Caki2 (cell line): ENCODE measurements at regions not wholly inside any gene's neighbourhood (a gene's known extent, or its start where the extent isn't known, plus 50 kb on each side); places are given as distances from the start of the nearest gene placed in this dataset.
"Not testable (repeated sequence)": the region's sequence is repeated elsewhere in the genome, so short reads cannot be mapped to it uniquely, and the experiment has no call there.

Source experiments
- DNase-seq: peaks from one replicate; pipeline ENCODE4 v3.0.0-alpha.2; 2015; ENCODE audit warnings: low read depth
- in situ Hi-C: cut with HindIII; loops from 2 replicates; pipeline ENCODE4 v1.10.0; 2016; ENCODE audit warnings: low sequenced_read_pairs, low pct_unique_long_range_greater_than_20kb, mixed read lengths

- in situ Hi-C loops, result no loop called here
- no peak for DNase-seq
Observed at GRCh38 chr1:228839656-228840055, 104.4 kb downstream of the RHOU start.

DNA sequence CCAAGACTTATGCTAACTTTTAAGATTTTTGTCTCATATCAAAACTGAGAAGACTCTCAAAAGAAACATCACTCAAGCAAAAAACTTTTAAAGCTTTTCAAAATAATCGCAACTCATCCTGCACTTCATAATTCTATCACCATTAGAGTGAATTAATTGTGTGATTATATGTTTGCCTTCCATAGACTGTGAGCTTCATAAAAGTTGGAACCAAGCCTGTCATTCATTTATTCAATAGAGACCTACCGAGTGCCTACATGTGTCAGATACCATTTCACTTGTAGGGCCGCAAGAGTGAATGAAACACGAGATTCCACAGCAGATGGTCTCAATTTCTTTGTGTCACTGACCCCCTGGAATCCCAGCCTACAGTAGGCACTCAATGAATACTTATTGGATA is 106.4 kb downstream of the RHOU start:
- DNase-seq, result no peak
- in situ Hi-C loops, result no loop called here

DNA sequence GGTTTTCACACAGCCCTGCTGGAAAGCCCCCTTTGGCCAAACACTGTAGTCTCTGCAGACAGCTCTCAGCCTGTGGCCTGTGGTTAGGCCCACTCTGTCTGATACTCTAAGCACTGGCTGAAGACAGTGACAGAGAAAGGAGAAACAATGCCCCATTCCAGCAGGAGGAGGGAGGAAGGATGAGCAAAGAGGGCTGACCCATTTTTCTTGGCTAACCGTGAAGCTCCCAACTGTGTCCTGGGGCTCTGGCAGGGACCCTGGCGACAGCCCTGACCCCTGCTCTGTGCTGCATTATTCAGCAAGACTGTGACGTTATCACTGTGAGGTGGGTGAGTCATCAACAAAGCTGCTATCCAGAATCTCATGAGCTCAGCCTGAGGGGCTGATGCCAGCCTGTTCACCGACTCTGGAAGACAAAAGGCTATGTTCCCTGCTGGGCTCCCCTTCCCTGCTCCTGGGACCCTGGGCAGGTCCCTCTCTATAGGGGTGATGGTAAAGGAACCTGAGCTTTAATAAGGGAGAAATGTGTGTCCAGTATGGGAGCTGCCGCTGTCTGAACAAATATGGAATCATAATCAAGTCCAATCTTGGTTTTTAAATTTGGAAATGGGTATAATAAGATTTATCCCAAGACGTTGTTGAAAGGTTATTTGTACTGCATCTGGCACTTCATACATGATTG is 107.0 kb downstream of the RHOU start:
- in situ Hi-C loops, result no loop called here
- peak; percentile 89 for DNase-seq

- DNase-seq, result no peak
- in situ Hi-C loops, result no loop called here
Observed at GRCh38 chr1:228845101-228845500, 109.8 kb downstream of the RHOU start.

GRCh38 chr1:228846952-228847351 is 111.7 kb downstream of the RHOU start:
- in situ Hi-C loops, result no loop called here
- DNase-seq, result no peak

- DNase-seq, in situ Hi-C loops: not testable (repeated sequence)
Observed at GRCh38 chr1:228847451-228847850, 112.2 kb downstream of the RHOU start.

DNA sequence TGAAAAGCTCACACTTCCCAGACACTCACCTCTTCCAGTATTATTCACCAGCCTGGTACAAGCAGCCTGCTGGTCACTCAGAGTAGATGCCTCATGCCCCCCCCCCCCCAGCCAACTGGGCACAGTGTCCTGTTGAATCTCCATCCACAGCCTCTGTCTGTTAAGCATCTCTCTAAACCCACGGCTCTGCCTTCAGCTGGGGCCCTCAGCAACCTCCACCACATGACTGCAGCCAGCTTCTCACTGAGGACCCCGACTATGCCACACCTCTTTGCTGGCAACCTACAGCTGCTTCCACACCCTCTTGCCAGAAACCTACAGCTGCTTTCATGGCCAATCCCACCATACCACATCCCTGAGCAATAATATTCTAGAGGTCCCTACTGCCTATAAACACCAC is 113.1 kb downstream of the RHOU start:
- in situ Hi-C loops, result no loop called here
- DNase-seq, result no peak

GRCh38 chr1:228849011-228849541 is 113.8 kb downstream of the RHOU start:
- DNase-seq, result no peak
- in situ Hi-C loops, result no loop called here

DNA sequence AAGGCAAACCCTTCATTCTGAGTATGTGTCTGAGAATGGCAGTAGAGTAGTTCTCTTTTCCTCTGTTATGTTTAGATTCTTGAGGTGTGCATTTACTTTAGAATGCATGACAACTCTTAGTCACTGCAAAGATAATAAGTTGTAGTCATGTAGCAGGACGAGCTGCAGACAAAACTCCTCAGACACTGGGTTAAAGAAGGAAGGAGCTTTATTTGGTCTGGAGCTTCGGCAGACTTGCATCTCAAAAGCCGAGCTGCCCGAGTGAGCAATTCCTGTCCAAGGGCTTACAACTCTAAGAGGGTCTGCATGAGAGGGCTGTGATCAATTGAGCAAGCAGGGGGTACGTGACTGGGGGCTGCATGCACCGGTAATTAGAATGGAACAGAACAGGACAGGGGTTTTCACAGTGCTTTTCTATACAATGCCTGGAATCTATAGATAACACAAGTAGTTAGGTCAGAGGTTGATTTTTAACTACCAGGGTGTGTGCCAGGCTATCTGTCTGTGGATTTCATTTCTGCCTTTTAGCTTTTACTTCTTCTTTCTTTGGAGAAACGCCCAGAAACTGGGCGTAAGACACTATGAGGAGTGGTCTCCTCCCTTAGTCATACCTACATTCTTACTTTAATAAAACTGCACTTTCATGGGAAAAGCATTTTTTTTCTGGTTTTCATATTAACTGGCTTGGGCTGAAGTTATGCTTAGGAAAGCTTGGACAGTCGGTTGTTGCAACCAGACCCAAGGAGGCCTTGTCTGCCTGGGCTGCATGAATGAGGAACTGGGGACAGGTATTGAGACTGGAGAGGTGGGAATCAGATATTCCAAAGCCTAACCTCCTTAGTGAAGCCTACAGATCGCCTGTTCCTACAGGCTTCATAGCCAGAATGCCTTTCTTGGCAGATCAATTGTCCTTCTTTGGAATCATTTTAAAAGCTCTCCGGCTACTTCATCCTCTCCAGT is 115.1 kb downstream of the RHOU start:
- DNase-seq, result peak; percentile 52

DNA sequence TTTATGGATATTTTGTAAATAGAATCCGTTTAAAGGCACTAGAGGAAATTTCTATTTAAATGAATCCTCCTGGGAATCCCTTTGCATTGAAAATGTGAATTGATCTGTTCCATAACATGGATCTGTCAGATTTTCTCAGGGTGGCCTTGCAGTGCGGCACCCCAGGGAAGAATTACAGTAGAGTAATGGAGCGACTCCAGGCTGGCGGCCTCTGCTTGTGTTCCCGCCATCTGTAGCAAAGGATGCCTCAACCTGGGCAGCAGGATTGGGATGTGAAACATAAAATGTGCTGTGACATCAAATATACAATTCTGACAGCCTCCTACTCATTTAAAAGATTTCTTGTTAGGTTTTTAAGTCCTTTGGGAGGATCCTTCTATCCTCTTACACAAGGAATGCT is 115.9 kb downstream of the RHOU start:
- DNase-seq, result no peak
- in situ Hi-C loops, result no loop called here

More for the DNA sequence above, 115.1 kb downstream of the RHOU start:
- in situ Hi-C loops, result no loop called here

DNA sequence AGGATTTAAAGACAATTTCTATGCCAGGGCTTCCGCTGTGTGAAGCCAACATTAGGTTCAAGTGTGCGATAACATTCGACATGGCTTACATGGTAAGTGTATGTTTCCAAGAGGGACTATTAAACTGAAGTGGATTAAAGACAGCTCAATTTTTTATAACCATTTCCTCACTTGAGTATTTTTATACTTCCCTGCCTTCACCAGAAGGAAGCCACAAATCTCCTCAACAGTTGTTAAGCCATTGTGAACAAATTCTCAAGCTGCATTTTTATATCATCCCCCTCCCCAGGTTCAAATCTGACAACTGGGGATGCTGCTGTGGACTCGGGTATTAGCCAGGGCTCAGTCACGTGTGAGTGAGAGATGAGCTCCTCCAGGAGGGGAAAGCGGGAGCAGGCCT is 116.3 kb downstream of the RHOU start:
- in situ Hi-C loops, result no loop called here
- DNase-seq, result no peak

DNA sequence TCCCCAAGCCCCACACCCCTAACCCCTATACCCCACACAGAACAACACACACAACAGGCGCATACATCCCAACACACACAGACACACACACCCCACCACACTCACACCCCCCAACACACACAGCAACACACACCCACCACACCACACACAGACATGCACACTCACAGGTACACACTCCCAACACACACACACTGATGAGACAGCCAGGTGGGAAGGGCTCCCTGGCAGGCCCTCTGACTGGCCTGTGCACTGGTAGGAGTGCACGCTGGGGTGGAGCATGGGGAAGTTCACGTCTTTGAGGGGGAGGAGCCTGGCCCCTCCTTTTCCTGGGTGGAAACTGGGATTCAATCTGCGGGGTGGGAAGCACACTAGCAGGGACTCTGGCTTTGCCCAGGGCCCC is 116.7 kb downstream of the RHOU start:
- in situ Hi-C loops, result no loop called here
- DNase-seq, result no peak

GRCh38 chr1:228852511-228853088 is 117.3 kb downstream of the RHOU start:
- DNase-seq, result no peak
- in situ Hi-C loops, result no loop called here

GRCh38 chr1:228853191-228853590 is 117.9 kb downstream of the RHOU start:
- no peak for DNase-seq
- in situ Hi-C loops, result no loop called here

GRCh38 chr1:228853637-228854036 is 118.4 kb downstream of the RHOU start:
- DNase-seq, result no peak
- in situ Hi-C loops, result no loop called here

- in situ Hi-C loops, result no loop called here
- no peak for DNase-seq
Observed at GRCh38 chr1:228854907-228855306, 119.6 kb downstream of the RHOU start.

DNA sequence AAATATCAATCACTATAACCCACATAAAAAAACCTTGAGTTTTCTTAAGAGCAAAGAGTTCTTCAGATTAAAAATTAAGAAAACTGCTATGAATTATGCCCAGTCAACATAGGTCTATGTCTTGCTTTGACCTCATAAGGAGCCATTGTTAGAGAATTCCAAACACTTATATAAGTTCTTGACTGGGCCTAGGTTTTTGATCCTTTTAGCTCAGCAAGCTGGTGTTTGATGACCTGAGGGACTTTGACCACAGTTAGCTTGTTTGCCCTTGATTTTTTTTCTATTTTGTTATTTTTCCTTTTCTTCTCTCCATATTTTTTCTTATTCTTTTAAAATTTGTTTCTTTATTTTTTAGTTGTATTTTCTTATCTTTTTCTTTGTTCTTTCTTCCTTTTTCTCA is 122.3 kb downstream of the RHOU start:
- in situ Hi-C loops, result no loop called here
- no peak for DNase-seq

DNA sequence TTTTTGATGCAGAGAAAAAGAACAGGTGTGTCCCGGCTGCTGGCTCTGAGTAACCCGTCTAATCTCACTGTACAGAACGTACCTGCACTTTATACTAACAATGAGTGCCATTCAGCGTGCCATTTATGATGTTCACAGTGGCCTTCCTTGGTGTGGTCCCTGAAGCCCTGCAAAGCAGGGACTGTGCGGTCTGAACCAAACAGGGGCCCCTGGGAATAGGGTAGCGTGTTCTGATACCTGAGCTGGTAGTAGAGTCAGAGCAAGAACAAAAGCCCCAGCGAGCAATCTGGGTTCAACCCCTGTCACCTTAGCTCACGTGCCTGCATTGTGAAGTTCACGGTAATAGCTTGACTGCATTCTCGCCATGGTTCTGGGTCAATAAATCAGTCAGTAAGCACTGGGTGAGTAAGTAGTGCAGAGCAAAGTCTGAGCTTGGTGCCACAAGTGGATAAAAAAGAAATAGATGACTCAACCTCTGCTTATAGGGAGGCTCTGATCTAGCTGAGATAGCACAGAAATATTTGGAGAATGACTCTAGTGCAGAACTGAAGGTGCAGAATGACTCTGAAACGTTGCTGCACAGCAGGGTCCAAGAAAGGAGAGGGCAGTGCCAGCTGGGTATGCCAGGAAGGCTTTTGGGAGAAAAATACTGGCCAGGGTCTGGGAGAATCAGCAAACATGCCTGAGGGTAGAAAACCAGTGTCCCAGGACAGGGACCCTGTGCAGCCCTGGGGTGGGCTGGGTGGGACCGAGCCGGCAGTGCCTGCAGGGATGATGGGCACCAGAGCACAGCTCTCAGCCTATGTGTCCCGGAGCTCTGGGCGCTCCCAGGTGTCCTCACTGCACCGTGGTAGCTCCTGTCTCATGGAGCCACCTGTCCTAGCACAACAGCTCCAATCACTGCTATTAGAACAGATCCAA is 125.9 kb downstream of the RHOU start:
- in situ Hi-C loops, result no loop called here
- peak; percentile 92 for DNase-seq
